Fibroblast of villous mesenchyme (primary cell): ENCODE measurements at regions not wholly inside any gene's neighbourhood (a gene's known extent, or its start where the extent isn't known, plus 50 kb on each side); places are given as distances from the start of the nearest gene placed in this dataset.
"Not testable (repeated sequence)": the region's sequence is repeated elsewhere in the genome, so short reads cannot be mapped to it uniquely, and the experiment has no call there.

Source experiments
- DNase-seq: peaks from one replicate; pipeline ENCODE4 v3.0.0-alpha.2; 2010; ENCODE audit warnings: low read depth
- H3K4me3 ChIP-seq: 2 replicates; pipeline ENCODE4 v1.5.1; 2011; ENCODE audit warnings: low read depth, mild to moderate bottlenecking, low read length
- CTCF ChIP-seq: IDR thresholded peaks from 2 replicates; pipeline ENCODE4 v1.5.1; 2012; ENCODE audit warnings: low read depth, mild to moderate bottlenecking, low read length; ENCODE audit not compliant: insufficient read depth

DNA sequence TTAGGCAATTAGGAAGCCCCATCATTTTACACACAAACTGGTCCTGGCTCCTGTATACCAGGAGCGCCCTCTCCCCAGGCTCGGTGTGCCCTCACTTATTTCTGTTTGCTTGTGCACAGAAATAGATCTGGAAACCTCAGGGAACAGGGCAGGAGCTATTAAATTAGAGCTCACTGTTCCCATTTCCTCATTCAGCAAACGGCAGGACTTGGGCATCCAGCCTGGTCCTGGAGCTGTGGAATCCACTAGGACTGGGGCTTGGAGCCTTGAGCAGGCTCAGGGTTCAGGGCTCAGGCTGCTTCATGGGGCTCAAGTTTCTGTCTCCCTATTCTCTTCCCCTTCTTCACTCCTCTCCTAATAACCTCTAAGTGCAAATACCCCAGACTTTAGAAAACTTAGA, 91.3 kb downstream of the VCPKMT start:
- DNase-seq, result no peak
- H3K4me3 ChIP-seq, result no peak overlapping the region
- no peak for TF ChIP-seq CTCF

DNA sequence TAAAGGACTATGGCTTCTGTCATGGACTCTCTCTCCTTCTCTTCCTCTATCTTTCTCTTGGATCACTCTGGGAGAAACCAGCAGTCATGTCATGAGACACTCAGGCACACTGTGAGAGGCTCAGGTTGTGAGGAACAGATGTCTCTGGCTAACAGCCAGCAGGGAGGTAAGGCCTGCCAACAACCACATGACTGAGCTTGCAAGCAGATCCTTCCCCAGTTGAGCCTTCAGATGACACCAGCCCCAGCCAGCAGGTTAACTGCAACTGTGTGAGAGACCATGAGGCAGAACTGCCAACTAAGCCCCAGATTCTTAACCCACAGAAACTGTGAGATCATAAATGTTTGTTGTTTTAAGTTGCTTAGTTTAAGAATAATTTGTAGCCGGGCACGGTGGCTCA, 90.6 kb downstream of the VCPKMT start:
- no peak for DNase-seq
- TF ChIP-seq CTCF, result no peak
- H3K4me3 ChIP-seq, result no peak overlapping the region

GRCh38 chr14:50026396-50026795, 90.0 kb downstream of the VCPKMT start:
- no peak for DNase-seq
- no peak overlapping the region for H3K4me3 ChIP-seq
- TF ChIP-seq CTCF, result no peak

GRCh38 chr14:50027816-50028215, 88.6 kb downstream of the VCPKMT start:
- DNase-seq, result no peak
- no peak for TF ChIP-seq CTCF
- no peak overlapping the region for H3K4me3 ChIP-seq

DNA sequence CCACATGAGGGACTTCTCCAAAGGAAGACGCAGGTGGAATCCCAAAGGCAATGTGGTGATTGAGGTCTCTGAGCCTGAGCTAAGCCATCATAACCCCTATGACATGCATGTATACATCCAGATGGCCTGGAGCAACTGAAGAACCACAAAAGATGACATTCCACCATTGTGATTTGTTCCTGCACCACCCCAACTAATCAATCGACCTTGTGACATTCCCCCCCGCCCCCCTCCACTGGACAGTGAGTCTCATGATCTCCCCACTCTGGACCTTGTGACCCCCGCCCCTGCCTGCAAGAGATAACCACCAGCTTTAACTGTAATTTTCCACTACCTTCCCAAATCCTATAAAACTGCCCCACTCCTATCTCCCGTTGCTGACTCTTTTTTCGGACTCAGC, 87.9 kb downstream of the VCPKMT start:
- H3K4me3 ChIP-seq, result no peak overlapping the region
- TF ChIP-seq CTCF, result no peak
- no peak for DNase-seq

GRCh38 chr14:50030036-50030435, 86.3 kb downstream of the VCPKMT start:
- no peak for TF ChIP-seq CTCF
- no peak for DNase-seq
- H3K4me3 ChIP-seq, result no peak overlapping the region

DNA sequence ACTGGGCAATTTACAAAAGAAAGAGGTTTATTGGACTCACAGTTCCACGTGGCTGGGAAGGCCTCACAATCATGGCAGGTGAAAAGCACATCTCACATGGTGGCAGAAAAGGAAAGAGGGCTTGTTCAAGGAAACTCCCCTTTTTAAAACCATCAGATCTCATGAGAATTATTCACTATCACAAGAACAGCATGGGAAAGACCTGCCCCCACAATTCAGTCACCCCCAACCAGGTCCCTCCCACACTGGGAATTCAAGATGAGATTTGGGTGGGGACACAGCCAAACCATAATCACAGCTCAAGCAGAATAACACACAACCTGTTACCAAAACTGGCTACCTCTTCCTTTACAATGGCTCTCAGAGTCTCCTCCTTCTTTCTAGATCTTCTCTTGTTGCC, 85.5 kb downstream of the VCPKMT start:
- not testable (repeated sequence) for DNase-seq

More for the DNA sequence above, 85.5 kb downstream of the VCPKMT start:
- H3K4me3 ChIP-seq, result not testable (repeated sequence)
